Stimulated activated CD4-positive, alpha-beta T cell treated with anti-CD3 and anti-CD28 coated beads, Interleukin-2, amount 100 ng/mL, for 4 hours (primary cell): ENCODE measurements at regions not wholly inside any gene's neighbourhood (a gene's known extent, or its start where the extent isn't known, plus 50 kb on each side); places are given as distances from the start of the nearest gene placed in this dataset.
A peak's percentile ranks its signal among the peaks of the same experiment; 100 is the strongest.

Experiments used
- DNase-seq: peaks from one replicate; pipeline ENCODE4 v3.0.0-alpha.2; 2020; ENCODE audit warnings: low read depth

DNA sequence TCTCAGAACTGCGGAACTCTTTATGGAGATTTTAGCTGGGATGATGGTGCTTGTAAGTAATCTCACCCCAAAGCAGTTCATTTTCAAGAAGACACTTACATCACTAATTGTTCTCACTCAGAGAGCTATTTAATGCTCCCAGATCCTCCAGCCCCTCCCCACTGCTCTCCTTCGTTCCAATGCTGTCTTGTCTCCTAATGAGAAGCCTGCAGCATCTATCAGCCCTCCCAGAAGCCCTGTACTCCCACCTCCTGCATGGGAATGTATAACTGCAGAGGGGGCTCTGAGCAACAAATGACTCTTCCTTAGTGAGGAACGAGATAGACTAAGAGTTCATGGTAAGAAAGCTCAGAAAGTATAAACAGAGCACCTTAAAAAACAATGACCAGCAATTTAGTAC, 377.4 kb upstream of the RUNX1 start:
- DNase-seq, result no peak

DNA sequence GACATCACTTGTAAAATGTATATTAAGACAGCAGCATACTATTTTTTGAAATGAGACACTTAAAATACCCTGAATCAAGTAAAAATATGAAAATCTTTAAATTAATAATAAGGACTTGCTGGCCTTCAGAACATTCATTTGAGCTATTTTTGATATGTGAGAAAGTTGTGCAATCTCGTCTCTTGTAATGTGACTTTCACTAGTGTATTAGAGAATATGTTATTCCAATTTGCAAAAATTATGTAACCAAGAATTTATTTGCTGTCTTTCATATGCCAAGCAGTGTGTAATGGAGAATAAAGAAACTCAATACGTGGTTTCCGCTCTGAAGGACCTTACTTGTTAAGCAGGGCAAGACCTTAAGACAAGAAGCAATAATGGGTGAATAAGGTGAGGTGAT, 375.0 kb upstream of the RUNX1 start:
- no peak for DNase-seq

DNA sequence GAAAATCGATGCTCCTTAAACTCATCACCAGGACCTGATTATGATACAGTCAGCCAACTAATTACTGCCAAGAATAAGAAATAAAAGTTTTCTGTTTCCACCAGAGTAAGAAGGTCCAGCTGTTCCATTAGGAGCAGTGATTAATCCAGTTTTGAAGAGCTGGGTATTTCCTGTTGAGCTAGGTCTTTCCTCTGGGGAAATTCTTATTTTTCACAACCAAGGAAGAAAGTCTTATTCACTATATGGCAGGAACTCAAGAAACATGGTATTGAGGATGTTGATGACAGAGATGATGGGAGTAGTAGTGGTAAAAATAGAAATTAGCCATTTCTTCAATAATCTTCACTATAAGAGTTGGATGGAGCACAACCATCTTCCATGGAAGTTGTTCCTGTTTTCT, 374.6 kb upstream of the RUNX1 start:
- no peak for DNase-seq

DNA sequence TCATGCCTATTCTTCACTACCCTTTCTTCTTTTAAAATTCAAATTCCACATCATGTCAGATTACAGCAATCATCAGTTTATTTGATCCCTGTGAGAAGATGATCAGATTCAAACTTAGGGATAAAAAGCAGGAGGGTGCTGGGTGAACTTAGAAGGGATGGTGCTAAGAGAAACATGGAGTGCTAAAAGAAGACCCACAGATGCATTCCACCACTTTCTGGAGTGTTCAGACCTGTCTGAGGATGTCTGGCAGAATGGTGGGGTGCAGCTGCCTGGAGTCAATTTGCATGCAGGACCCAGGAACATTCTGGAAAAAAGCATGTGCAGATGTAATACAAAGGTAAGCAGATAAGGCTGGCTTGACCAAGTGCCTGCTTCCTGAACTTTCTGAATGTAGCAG, 372.9 kb upstream of the RUNX1 start:
- DNase-seq, result no peak

DNA sequence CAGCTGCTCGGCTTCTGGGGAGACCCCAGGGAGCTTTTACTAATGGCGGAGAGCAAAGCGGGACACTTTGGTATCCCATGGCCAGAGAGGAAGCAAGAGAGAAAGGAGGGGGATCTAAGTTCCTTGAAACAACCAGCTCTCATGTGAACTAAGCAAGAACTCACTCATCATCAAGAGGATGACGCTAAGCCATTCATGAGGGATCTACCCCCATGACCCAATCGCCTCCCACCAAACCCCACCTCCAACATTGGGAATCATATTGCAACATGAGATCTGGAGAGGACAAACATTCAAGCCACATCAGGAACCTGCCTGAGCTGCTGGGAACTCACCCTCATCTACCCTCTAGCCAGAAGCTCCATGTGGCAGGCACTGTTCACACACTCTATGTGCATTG, 372.1 kb upstream of the RUNX1 start:
- DNase-seq, result no peak

DNA sequence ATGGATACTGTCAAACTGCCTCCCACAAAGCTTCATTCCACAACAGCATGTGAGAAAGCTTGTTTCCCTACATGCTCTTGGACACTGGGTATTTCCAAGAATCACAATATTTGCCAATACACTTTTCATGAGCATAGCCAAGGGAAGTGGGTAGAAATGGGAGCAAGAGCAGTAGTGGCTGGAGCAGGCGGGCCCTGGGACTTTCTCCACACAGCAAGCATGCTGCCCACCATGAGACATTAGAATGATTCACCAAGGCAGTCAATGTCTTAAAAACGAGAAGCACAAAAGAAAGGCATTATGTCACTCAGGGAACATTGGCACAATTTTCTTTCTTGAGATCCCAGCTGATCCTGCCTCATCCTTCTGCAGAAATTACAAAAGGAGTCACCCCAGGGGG, 371.6 kb upstream of the RUNX1 start:
- DNase-seq, result no peak

DNA sequence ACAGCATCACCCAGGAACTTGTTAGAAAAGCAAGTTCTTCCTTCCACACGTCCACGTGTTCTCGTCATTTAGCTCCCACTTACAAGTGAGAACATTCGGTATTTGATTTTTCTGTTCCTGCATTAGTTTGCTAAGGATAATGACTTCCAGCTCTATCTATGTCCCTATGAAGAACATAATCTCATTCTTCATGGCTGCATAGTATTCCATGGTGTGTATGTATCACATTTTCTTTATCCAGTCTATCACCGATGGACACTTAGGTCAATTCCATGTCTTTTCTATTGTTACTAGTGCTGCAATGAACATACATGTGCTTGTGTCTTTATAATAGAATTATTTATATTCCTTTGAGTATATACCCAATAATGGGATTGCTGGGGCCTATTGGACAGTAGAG, 368.7 kb upstream of the RUNX1 start:
- DNase-seq, result no peak

DNA sequence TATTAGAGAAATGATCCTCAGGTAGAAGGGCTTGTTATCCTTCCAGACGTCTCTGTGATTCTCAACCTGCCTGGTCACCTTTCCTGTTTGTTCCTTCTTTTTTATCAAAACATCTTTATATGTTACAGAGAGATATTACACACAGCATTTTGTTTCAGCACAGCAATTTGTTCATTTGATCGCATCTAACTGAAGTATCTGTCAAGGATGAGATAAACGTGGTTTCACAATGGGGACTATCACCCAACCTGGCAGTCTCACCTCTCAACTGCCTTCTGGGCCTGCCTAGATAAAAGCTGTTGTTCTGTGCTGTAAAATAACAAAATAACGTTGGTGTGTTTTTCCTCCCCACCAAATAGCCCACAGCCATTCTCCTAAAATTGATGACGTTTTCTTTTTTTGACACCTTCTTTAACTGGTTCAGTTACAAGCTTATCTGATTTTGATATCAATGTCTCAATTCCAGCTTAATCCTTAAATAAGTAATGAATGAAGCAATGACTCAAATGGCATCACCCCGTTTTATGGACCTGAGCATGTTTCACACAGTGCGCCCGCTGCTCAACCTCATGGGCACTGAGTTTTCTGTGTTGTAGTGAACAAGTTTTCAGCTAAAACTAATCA, 367.9 kb upstream of the RUNX1 start:
- no peak for DNase-seq

DNA sequence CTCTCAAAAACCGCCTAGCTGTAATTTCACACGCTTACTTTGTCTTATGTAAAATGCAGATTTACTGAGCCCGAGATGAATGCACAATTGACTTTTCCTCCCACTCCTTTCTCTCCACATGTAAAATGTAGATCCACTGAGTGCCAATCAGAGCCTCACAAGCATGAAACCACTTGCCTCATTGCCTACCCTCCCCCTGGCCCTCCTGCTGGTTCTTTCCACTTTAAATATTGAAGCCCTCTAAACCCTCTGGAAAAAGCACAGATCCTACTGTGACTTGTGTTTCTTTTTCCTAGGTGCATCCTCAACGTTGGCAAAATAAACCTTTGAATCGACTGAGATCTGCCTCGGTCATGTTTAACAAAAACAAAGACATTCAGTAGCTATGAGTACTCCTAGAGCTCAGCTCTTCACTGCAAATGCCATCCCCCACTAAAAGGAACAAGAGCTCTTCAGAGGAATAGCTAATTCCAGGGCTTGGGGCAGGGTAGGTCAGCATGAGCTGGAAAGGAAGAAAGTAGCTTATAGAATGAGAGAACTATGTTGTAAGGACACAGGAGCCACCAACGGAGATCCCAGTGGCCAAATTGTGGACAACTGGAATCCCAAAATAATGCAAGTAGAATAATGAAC, 365.5 kb upstream of the RUNX1 start:
- no peak for DNase-seq

DNA sequence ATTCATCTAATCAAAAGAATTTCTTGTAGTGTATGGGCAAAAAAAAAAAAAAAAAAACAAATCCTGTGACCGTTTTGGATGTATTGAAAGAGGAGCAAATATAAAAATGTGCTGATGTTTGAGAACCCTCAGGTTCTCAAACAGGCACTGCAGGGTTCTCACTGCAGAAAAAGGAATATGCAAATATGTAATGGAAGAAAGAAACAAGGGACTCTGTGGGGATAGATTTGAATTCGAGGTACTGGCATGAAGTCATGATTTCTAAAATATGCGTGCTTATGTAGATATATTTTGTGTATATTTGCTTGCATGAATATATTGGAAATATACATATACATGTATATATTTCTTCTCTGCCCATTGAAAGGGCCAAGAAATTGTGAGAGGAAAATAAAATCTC, 365.0 kb upstream of the RUNX1 start:
- no peak for DNase-seq

DNA sequence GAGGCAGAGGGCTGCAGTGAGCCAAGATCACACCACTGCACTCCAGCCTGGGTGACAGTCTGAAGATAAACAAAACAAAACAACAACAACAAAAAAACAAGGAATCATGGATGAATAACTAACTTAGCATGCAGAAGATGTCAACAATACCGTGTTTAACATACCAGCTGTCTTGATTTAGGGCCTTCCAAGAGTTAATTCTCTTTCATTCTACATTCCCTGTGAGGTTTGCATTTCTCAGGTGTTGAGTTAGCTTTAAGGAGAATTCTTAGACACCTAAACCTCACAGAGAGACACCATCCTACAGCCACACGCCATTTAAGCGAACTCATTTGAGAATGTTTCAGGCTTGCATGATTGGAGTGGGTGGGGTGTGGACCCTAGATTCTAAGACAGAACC, 363.1 kb upstream of the RUNX1 start:
- no peak for DNase-seq

DNA sequence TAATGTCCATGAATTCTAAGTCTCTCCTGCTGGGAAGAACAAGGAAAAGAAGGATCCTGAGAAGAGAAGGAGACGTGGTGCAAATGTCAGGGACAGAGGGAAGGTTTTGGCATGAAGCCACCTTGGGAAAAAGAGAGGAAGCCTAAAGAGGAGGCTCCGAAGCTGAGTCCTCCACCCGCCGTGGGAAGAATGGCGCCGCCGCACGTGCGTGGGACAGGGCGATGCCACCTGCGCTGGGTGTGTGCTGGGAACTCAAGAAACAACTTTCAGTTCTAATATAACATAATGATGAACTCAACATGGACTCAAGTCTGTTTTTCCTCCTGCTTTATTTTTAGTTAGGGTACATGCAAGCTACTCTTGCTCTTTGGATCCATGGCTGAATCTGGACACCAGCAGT, 362.3 kb upstream of the RUNX1 start:
- DNase-seq, result no peak

DNA sequence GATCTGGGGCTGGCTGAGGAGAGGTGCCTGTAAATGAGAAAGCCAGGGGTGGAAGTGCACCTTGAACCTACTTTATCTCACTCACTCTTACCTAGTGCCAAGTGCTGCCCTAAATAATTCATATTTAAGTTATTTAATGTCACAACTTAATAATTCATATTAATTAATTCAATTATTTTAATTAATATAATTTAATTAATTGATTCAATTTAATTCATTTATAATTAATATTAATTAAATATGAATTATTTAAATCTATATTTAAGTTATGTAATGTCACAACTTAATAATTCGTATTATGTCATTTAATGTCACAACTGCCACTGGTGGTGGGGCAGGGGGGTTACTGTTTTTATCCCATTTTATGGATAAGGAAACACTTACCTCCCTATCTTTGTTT, 361.6 kb upstream of the RUNX1 start:
- DNase-seq, result no peak

DNA sequence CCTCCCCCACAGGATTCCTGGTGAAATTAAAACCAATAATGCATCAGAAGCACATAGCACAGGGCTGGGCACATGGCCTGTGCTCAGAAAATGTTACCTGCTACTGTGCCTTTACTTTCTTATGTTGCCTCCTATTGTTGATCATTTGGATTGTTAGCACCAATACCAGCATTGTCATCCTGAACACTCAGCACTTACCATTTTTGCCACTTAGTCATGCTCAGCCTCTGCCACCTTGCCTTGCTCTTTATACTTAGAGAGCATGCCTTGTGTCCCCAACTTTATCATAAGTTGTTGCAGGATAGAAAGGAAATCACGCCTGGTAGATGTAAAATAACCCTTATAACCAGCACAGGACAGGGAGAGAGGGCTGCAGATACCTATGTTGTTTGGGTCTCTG, 361.0 kb upstream of the RUNX1 start:
- no peak for DNase-seq

DNA sequence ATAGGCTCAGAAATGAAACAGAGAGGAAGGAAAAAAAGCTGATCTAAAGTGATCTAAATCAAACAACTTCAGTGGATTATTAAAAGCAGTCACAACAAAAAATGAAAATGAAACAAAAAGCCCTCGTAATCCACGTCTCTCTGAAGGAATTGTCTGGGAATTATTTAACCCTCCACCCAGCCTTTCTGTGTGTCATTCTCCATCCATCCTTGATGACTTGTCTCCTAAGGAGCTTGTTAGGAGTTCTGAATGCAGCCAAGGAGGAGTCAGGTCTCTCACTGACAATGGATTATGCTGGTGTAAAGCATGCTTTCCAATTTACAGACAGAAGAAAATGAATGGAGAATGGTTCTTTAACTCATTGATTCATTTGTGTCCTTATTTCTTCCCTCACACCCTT, 359.3 kb upstream of the RUNX1 start:
- DNase-seq, result no peak

DNA sequence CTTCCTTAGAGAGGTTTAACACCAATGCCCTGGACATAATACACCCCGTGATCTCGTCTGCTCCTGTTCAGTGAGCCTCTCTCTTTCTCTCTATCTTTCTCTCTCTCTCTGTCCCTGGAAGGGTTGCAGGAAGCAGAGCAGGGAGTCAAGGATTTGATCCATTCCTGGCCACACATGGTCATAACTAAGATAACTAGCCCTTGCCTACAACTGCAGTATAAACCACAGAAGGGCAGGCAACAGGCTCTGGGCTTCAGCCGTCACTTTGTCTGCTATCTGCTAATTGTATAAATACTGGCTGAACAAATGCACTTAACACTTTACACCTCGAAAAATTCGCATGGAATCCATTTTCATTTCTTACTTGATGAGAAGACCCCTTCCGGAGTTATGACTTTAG, 357.5 kb upstream of the RUNX1 start:
- no peak for DNase-seq

DNA sequence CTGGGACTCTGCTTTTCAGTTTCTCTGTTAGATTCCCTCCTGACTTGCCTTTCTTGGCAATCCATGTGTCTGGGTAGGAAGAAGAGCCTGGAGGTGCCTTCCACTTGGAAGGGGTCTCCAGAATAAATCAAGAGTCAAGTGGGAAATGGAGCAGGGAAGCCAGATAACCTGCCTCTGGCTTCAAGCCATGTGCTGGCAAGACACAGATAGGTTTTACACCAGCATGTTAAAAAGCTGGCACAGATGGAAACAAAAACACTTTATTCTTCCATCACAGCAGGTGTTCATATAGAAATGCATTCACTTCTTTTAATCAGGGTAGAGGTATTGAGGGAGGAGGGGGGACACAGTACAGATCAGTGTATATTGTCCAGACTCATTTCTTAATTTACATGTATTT, 356.9 kb upstream of the RUNX1 start:
- DNase-seq, result no peak

DNA sequence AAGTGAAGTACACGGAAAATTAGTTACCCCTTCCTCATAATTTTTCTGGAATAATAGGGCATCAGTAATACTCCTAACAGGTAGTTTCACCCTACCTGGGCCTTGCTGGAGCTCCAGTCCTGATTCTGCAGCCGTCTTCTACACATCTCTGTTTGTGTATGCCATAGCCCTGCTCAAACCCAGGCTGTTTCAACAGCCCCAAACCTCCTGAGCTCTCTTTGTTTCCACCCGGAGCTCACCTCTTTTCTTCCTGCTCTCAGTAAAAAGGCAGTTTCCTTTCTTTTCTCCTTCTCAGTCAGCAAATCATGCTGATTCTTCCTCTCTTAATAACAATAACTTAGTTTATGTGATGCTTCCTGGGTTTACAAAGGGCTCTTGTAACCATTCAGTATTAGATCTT, 355.1 kb upstream of the RUNX1 start:
- DNase-seq, result no peak

DNA sequence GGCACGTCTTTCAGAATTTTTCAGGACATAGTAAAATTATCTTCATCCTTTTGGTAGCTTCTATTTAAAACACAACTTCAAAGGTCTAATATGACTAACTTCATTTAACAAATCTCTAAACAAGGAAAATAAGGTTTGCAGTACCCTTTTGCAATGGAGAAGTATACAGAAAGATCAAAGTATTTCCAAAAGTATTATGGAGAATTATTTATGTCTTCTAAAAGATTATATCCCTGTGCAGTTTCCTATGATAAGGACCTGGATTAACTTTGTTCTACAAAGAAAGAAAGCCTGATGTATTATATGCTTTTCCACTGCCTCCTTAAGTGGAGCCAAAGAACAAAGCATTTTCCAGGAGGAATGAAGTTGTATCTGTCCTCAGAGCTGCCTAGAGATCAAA, 353.0 kb upstream of the RUNX1 start:
- no peak for DNase-seq

DNA sequence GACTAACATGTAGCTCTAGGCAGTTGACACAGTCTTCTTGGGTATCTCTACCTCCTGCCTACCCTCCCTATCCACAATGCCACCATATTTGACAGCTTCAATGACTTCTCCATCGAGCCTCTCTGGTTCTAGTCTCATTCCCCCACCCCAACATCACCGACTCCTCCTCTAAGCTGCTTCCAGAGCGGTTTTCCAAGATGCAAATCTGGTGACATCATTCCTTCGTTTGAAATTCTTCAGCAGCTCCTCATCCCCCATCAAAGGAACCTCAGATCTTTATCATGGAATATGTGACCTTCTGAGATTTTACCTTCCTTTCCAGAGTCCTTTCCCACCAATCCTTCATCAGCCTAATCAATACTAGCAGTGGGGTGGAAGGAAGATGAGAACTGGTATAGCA, 352.4 kb upstream of the RUNX1 start:
- no peak for DNase-seq

DNA sequence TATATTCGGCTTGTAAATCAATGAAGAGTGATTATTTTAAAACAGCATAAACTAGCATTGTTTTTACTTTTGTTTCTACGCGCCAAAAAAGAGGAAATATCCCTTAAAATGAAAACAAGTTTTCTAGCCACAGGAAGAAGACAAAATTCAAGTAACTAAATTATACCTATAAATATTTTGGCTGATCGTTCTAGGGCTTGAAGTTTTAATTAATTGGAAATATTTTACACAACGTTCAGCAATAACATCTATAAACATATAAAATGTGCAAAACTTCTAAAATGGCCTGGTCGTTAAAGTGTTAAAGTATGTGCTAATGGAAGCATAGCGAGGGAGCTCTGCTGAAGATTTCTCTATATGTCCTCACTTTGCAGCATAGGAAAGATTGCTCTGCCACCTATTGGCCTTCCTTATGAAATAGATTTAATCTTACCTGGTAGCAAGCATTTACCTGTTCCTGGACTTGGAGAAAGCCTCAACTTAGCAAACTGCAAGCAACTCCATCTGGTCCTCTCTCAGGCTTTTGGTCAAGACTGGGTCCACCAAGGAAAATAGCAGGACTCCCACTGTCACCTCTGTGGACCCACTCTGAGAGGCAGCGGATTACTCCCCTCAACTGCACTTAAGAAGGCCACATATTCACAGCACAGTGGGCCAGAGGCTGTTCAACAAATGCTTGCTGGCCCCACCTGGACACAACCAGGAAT, 351.3 kb upstream of the RUNX1 start:
- peak; percentile 26 for DNase-seq

DNA sequence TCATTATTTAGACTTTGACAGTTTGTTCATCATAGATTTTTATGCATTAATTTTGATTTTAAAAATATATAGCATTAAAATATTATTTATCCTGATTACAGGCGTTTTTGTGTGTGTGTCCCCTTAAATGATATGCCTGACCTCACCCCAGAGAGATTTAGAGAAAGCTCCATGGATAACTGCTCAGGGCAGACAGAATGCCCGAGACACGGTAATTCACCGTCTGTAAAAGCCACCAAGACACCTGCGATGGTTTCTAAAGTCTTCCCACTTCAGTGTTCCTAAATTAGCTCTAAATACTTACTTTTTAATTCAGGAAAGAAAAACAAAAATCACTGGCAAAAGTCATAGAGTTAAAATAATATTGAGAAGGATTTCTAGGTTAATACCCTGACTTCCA, 350.6 kb upstream of the RUNX1 start:
- DNase-seq, result no peak

DNA sequence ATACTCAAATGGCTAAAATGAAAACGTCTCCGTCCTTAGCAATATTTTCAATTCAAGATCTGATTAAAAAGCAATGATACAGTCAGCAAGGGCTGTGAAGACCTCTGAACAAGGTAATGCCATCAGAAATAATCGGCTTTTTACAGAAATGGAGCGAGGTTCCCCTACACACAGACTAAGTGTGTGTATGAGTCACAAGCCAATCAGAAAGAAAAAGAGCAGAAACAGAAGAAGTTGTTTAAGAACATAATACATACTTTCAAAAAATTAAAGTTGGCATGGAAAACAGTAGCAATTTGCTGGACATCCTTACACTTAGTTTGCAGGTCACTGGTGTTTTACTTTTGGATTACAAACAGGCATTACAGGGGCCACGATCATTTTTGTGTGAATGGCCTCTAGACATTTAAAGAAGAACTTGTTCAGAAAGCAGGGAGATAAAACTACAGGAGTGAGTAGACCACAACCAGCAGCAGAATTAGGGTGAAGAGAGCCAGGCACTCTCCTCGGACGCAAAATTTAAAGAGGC, 350.0 kb upstream of the RUNX1 start:
- no peak for DNase-seq
